Peyer's patch (tissue), 4 donors: ENCODE measurements at regions not wholly inside any gene's neighbourhood (a gene's known extent, or its start where the extent isn't known, plus 50 kb on each side); places are given as distances from the start of the nearest gene placed in this dataset.

ENCODE experiments used
- DNase-seq, 3 donors: peaks; one replicate each; pipeline ENCODE4 v3.0.0-alpha.2; 2017 to 2019
- H3K27ac ChIP-seq, 4 donors: fragments of 200-600 bp; sonication (generic); one replicate each; pipeline ENCODE4 v1.5.1; 2016 to 2019
- H3K27me3 ChIP-seq, 2 donors: fragments of 200-600 bp; sonication (generic); one replicate each; pipeline ENCODE4 v1.5.1; 2019
- H3K36me3 ChIP-seq, 3 donors: fragments of 200-600 bp; sonication (generic); one replicate each; pipeline ENCODE4 v1.5.1; 2016 to 2019
- H3K4me1 ChIP-seq, 4 donors: fragments of 200-600 bp; sonication (generic); one replicate each; pipeline ENCODE4 v1.5.1; 2016 to 2019
- H3K4me3 ChIP-seq, 4 donors: fragments of 200-600 bp; sonication (generic); 1 replicate in 3 of 4; 2 replicates in 1 of 4; pipeline ENCODE4 v1.5.1; 2016 to 2019; ENCODE audit warnings: mild to moderate bottlenecking in 1 of 4
- H3K9me3 ChIP-seq, 4 donors: fragments of 200-600 bp; sonication (generic); one replicate each; pipeline ENCODE4 v1.5.1; 2016 to 2019; ENCODE audit warnings: mild to moderate bottlenecking in 1 of 4
- CTCF ChIP-seq, 6 experiments: fragments of 450-650 bp in 4 of 6; fragments of 200-600 bp in 2 of 6; sonication (generic) in 1 of 6; IDR thresholded peaks; one replicate each; pipeline ENCODE4 v1.5.1; 2017 to 2019; ENCODE audit warnings: antibody characterized with exemption in 6 of 6, mild to moderate bottlenecking in 3 of 6, moderate library complexity in 1 of 6
- POLR2A ChIP-seq, 2 donors: fragments of 450-650 bp; IDR thresholded peaks; one replicate each; pipeline ENCODE4 v1.5.1; 2017; ENCODE audit warnings: antibody characterized with exemption in 2 of 2, mild to moderate bottlenecking in 2 of 2, moderate library complexity in 2 of 2

GRCh38 chr3:168889666-168890065 lies 773.8 kb downstream of the MECOM start:
- Histone ChIP-seq H3K9me3 (no peaks in the 10 kb centered on the region), H3K36me3 (no peaks in the 10 kb centered on the region), H3K4me1 (no peaks in the 10 kb centered on the region), H3K4me3 (no peak overlapping the region), H3K27me3 (no peaks in the 10 kb centered on the region), H3K27ac (no peak overlapping the region)
- TF ChIP-seq POLR2A (IDR thresholded peaks at IDR 0.05) (no peak), CTCF (IDR thresholded peaks at IDR 0.05) (peak in 3 of 6 experiments; percentile 53 to 65 (median 60))
- no peak for DNase-seq

- Histone ChIP-seq H3K27ac (no peak overlapping the region), H3K27me3 (no peaks in the 10 kb centered on the region), H3K9me3 (no peaks in the 10 kb centered on the region), H3K36me3 (no peaks in the 10 kb centered on the region), H3K4me1 (no peaks in the 10 kb centered on the region), H3K4me3 (no peak overlapping the region)
- TF ChIP-seq CTCF (IDR thresholded peaks at IDR 0.05) (no peak), POLR2A (IDR thresholded peaks at IDR 0.05) (no peak)
- no peak for DNase-seq
These were observed 774.7 kb downstream of the MECOM start for GRCh38 chr3:168888781-168889180.

- Histone ChIP-seq H3K36me3 (no peaks in the 10 kb centered on the region), H3K27ac (no peak overlapping the region), H3K4me1 (no peaks in the 10 kb centered on the region), H3K4me3 (no peak overlapping the region), H3K27me3 (no peaks in the 10 kb centered on the region), H3K9me3 (no peaks in the 10 kb centered on the region)
- no peak for TF ChIP-seq POLR2A (IDR thresholded peaks at IDR 0.05)
- DNase-seq, result no peak
These were observed 778.5 kb downstream of the MECOM start for GRCh38 chr3:168885028-168885427.

- TF ChIP-seq POLR2A (IDR thresholded peaks at IDR 0.05) (no peak), CTCF (IDR thresholded peaks at IDR 0.05) (no peak)
- H3K9me3 ChIP-seq, result no peaks in the 10 kb centered on the region
- no peak overlapping the region for H3K4me3 ChIP-seq
- H3K36me3 ChIP-seq, result no peaks in the 10 kb centered on the region
- H3K4me1 ChIP-seq, result no peaks in the 10 kb centered on the region
- H3K27ac ChIP-seq, result no peak overlapping the region
- DNase-seq, result peak in 1 of 3 donors; percentile 57
- no peaks in the 10 kb centered on the region for H3K27me3 ChIP-seq
These were observed 779.1 kb downstream of the MECOM start for GRCh38 chr3:168884353-168884903.

- no peak for DNase-seq
- H3K4me3 ChIP-seq, result no peak overlapping the region
- H3K36me3 ChIP-seq, result no peaks in the 10 kb centered on the region
- no peaks in the 10 kb centered on the region for H3K4me1 ChIP-seq
- no peak overlapping the region for H3K27ac ChIP-seq
- no peaks in the 10 kb centered on the region for H3K27me3 ChIP-seq
- no peaks in the 10 kb centered on the region for H3K9me3 ChIP-seq
- TF ChIP-seq CTCF (IDR thresholded peaks at IDR 0.05) (no peak), POLR2A (IDR thresholded peaks at IDR 0.05) (no peak)
These were observed 780.4 kb downstream of the MECOM start for GRCh38 chr3:168883145-168883544.

- DNase-seq, result no peak
- no peaks in the 10 kb centered on the region for H3K36me3 ChIP-seq
- no peak for TF ChIP-seq CTCF (IDR thresholded peaks at IDR 0.05)
- no peak overlapping the region for H3K27ac ChIP-seq
- no peaks in the 10 kb centered on the region for H3K9me3 ChIP-seq
- H3K4me3 ChIP-seq, result no peak overlapping the region
- no peaks in the 10 kb centered on the region for H3K4me1 ChIP-seq
- H3K27me3 ChIP-seq, result no peaks in the 10 kb centered on the region
These were observed 781.7 kb downstream of the MECOM start for GRCh38 chr3:168881804-168882203.
